ENCODE measurements at regions not wholly inside any gene's neighbourhood (a gene's known extent, or its start where the extent isn't known, plus 50 kb on each side); places are given as distances from the start of the nearest gene placed in this dataset.

GRCh38 chr1:5576673-5577065 is 415.6 kb downstream of the NPHP4 start:
- ChIA-PET POLR2A (ENCODE audit: unreplicated experiment) (no interaction called here), CTCF (no interaction called here)
- no TSS peak for BruUV-seq (replicated peaks)
- intact Hi-C loops (cut with micrococcal nuclease) = no loop called here
- no peak overlapping the region for H3K4me3 ChIP-seq (ENCODE audit: low read length)
- H3K27ac ChIP-seq (ENCODE audit: low read length) = no peak overlapping the region
- no peak for ATAC-seq
- no peaks in the 10 kb centered on the region for H3F3A ChIP-seq (ENCODE audit: low read length, unreplicated experiment)
- no peaks in the 10 kb centered on the region for H4K20me1 ChIP-seq (ENCODE audit: low read length)
- H3K9ac ChIP-seq (ENCODE audit: low read length) = no peak overlapping the region
- H3K9me2 ChIP-seq (replicated peaks; ENCODE audit: low read length) = no peaks in the 10 kb centered on the region
- H3K4me2 ChIP-seq (ENCODE audit: low read length) = no peak overlapping the region
- peaks cover 14% of the 10 kb centered on the region; the same call in 1 of the 2 replicates for H3K27me3 ChIP-seq (ENCODE audit: low read length)
- H3K4me1 ChIP-seq (ENCODE audit: insufficient read depth, low read length) = no peaks in the 10 kb centered on the region
- TF ChIP-seq EZH2phosphoT487 (IDR thresholded peaks at IDR 0.05; ENCODE audit: borderline replicate concordance, low read length) (no peak), EZH2 (IDR thresholded peaks at IDR 0.05; ENCODE audit: low read length, unreplicated experiment) (no peak)
- TF ChIP-seq, protein P1, sequence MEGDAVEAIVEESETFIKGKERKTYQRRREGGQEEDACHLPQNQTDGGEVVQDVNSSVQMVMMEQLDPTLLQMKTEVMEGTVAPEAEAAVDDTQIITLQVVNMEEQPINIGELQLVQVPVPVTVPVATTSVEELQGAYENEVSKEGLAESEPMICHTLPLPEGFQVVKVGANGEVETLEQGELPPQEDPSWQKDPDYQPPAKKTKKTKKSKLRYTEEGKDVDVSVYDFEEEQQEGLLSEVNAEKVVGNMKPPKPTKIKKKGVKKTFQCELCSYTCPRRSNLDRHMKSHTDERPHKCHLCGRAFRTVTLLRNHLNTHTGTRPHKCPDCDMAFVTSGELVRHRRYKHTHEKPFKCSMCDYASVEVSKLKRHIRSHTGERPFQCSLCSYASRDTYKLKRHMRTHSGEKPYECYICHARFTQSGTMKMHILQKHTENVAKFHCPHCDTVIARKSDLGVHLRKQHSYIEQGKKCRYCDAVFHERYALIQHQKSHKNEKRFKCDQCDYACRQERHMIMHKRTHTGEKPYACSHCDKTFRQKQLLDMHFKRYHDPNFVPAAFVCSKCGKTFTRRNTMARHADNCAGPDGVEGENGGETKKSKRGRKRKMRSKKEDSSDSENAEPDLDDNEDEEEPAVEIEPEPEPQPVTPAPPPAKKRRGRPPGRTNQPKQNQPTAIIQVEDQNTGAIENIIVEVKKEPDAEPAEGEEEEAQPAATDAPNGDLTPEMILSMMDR (conservative IDR thresholded peaks at IDR 0.05; ENCODE audit: low read depth, low read length) = no peak
- no peak for DNase-seq
- H3K79me2 ChIP-seq (ENCODE audit: low read length) = no peaks in the 10 kb centered on the region
- H3K9me3 ChIP-seq (ENCODE audit: low read length) = no peaks in the 10 kb centered on the region
- no peaks in the 10 kb centered on the region for H3K36me3 ChIP-seq (ENCODE audit: low read depth, low read length)
- no peak overlapping the region for H2AFZ ChIP-seq (ENCODE audit: low read length)

GRCh38 chr1:5576011-5576672 is 416.1 kb downstream of the NPHP4 start:
- Histone ChIP-seq H3K27me3 (ENCODE audit: low read length) (peaks cover 15% of the 10 kb centered on the region; the same call in 1 of the 2 replicates), H3K36me3 (ENCODE audit: low read depth, low read length) (no peaks in the 10 kb centered on the region), H3K79me2 (ENCODE audit: low read length) (no peaks in the 10 kb centered on the region), H3K9me3 (ENCODE audit: low read length) (no peaks in the 10 kb centered on the region), H3K9ac (ENCODE audit: low read length) (no peak overlapping the region), H3K4me1 (ENCODE audit: insufficient read depth, low read length) (no peaks in the 10 kb centered on the region), H3F3A (ENCODE audit: low read length, unreplicated experiment) (no peaks in the 10 kb centered on the region), H2AFZ (ENCODE audit: low read length) (no peak overlapping the region), H3K4me3 (ENCODE audit: low read length) (no peak overlapping the region), H3K4me2 (ENCODE audit: low read length) (no peak overlapping the region), H4K20me1 (ENCODE audit: low read length) (no peaks in the 10 kb centered on the region), H3K9me2 (replicated peaks; ENCODE audit: low read length) (no peaks in the 10 kb centered on the region), H3K27ac (ENCODE audit: low read length) (no peak overlapping the region)
- TF ChIP-seq EZH2phosphoT487 (IDR thresholded peaks at IDR 0.05; ENCODE audit: borderline replicate concordance, low read length) = no peak
- TF ChIP-seq, protein P1 (conservative IDR thresholded peaks at IDR 0.05; ENCODE audit: low read depth, low read length) = no peak
- TF ChIP-seq EZH2 (IDR thresholded peaks at IDR 0.05; ENCODE audit: low read length, unreplicated experiment) = no peak
- no TSS peak for BruUV-seq (replicated peaks)
- ATAC-seq = no peak
- POLR2A ChIA-PET (ENCODE audit: unreplicated experiment) = no interaction called here
- CTCF ChIA-PET = no interaction called here
- intact Hi-C loops (cut with micrococcal nuclease) = no loop called here
- no peak for DNase-seq

DNA sequence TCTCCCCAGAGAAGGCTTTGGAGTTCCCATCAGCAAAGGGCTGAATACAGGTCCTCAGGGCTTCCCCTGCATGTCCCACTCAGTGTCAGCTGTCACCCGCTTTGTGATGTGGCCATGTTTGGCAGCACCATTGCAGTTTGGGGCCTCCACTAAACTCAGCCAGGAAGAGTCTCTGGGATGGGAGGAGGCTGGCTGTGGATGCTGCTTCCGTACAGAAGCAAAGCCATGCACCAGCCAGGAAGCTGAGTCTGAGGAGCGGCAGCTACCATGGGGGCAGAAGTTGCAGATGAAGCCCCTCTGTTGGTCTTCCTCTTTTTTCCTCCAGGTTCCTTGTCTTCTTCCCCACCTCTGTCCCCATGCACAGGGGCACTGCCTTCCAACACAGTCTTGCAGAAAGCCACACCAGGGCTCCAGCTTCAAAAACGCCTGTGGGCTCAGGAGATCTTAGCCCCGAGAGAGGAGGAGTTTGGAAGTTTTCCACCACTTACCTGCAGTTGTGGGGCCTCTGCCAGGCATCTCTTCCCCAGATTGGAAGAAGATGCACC is 416.8 kb downstream of the NPHP4 start:
- no peak for TF ChIP-seq EZH2 (IDR thresholded peaks at IDR 0.05; ENCODE audit: low read length, unreplicated experiment)
- TF ChIP-seq, protein P1 (conservative IDR thresholded peaks at IDR 0.05; ENCODE audit: low read depth, low read length) = no peak
- no peak for TF ChIP-seq EZH2phosphoT487 (IDR thresholded peaks at IDR 0.05; ENCODE audit: borderline replicate concordance, low read length)
- POLR2A ChIA-PET (ENCODE audit: unreplicated experiment) = no interaction called here
- H3K4me2 ChIP-seq (ENCODE audit: low read length) = no peak overlapping the region
- no peak for DNase-seq
- H3K4me3 ChIP-seq (ENCODE audit: low read length) = no peak overlapping the region
- H3F3A ChIP-seq (ENCODE audit: low read length, unreplicated experiment) = no peaks in the 10 kb centered on the region
- H3K27me3 ChIP-seq (ENCODE audit: low read length) = peaks cover 15% of the 10 kb centered on the region; the same call in 1 of the 2 replicates
- H3K9me2 ChIP-seq (replicated peaks; ENCODE audit: low read length) = no peaks in the 10 kb centered on the region
- no TSS peak for BruUV-seq (replicated peaks)
- ATAC-seq = no peak
- no peaks in the 10 kb centered on the region for H3K79me2 ChIP-seq (ENCODE audit: low read length)
- no peaks in the 10 kb centered on the region for H3K9me3 ChIP-seq (ENCODE audit: low read length)
- H3K9ac ChIP-seq (ENCODE audit: low read length) = no peak overlapping the region
- no peak overlapping the region for H2AFZ ChIP-seq (ENCODE audit: low read length)
- H3K4me1 ChIP-seq (ENCODE audit: insufficient read depth, low read length) = no peaks in the 10 kb centered on the region
- intact Hi-C loops (cut with micrococcal nuclease) = no loop called here
- H3K36me3 ChIP-seq (ENCODE audit: low read depth, low read length) = no peaks in the 10 kb centered on the region
- CTCF ChIA-PET = no interaction called here
- no peaks in the 10 kb centered on the region for H4K20me1 ChIP-seq (ENCODE audit: low read length)
- no peak overlapping the region for H3K27ac ChIP-seq (ENCODE audit: low read length)
